ENCODE measurements at regions not wholly inside any gene's neighbourhood (a gene's known extent, or its start where the extent isn't known, plus 50 kb on each side); places are given as distances from the start of the nearest gene placed in this dataset.

DNA sequence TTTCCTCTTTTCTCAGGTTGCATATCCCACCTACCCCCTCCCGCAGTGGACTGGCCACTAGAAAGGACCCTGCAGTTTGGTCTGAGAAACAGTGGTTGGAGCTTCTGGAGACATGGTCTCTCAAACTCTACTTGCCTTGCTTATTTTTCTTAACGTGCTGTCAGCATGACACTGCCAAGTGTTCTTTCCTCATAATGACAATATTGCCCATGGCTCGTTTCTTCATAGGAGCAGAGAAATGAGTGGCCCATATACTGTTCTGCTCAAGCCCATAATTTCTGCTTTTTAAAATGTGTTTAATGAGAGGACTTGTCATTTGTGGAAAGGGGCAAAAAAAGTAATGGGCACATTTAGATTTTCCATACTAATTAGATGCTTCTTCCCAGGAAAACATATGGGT, 828.7 kb downstream of the BCL11A start:
- TF ChIP-seq, protein P1, sequence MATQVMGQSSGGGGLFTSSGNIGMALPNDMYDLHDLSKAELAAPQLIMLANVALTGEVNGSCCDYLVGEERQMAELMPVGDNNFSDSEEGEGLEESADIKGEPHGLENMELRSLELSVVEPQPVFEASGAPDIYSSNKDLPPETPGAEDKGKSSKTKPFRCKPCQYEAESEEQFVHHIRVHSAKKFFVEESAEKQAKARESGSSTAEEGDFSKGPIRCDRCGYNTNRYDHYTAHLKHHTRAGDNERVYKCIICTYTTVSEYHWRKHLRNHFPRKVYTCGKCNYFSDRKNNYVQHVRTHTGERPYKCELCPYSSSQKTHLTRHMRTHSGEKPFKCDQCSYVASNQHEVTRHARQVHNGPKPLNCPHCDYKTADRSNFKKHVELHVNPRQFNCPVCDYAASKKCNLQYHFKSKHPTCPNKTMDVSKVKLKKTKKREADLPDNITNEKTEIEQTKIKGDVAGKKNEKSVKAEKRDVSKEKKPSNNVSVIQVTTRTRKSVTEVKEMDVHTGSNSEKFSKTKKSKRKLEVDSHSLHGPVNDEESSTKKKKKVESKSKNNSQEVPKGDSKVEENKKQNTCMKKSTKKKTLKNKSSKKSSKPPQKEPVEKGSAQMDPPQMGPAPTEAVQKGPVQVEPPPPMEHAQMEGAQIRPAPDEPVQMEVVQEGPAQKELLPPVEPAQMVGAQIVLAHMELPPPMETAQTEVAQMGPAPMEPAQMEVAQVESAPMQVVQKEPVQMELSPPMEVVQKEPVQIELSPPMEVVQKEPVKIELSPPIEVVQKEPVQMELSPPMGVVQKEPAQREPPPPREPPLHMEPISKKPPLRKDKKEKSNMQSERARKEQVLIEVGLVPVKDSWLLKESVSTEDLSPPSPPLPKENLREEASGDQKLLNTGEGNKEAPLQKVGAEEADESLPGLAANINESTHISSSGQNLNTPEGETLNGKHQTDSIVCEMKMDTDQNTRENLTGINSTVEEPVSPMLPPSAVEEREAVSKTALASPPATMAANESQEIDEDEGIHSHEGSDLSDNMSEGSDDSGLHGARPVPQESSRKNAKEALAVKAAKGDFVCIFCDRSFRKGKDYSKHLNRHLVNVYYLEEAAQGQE (IDR thresholded peaks at IDR 0.05; ENCODE audit: insufficient read depth in 1 of 2, low read depth in 2 of 2, low read length in 1 of 2), result no peak
- TF ChIP-seq, protein P2, sequence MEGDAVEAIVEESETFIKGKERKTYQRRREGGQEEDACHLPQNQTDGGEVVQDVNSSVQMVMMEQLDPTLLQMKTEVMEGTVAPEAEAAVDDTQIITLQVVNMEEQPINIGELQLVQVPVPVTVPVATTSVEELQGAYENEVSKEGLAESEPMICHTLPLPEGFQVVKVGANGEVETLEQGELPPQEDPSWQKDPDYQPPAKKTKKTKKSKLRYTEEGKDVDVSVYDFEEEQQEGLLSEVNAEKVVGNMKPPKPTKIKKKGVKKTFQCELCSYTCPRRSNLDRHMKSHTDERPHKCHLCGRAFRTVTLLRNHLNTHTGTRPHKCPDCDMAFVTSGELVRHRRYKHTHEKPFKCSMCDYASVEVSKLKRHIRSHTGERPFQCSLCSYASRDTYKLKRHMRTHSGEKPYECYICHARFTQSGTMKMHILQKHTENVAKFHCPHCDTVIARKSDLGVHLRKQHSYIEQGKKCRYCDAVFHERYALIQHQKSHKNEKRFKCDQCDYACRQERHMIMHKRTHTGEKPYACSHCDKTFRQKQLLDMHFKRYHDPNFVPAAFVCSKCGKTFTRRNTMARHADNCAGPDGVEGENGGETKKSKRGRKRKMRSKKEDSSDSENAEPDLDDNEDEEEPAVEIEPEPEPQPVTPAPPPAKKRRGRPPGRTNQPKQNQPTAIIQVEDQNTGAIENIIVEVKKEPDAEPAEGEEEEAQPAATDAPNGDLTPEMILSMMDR (IDR thresholded peaks at IDR 0.05), result no peak
